GM18505 (cell line): ENCODE measurements at regions not wholly inside any gene's neighbourhood (a gene's known extent, or its start where the extent isn't known, plus 50 kb on each side); places are given as distances from the start of the nearest gene placed in this dataset.
"Not testable (repeated sequence)": the region's sequence is repeated elsewhere in the genome, so short reads cannot be mapped to it uniquely, and the experiment has no call there.

Experiments used
- ATAC-seq: cut with Tn5 transposase; IDR thresholded peaks from one replicate; pipeline ENCODE4 v1.9.1; 2021; ENCODE audit not compliant: unreplicated experiment
- POLR2A ChIP-seq: IDR thresholded peaks from 4 replicates; pipeline ENCODE4 v1.6.1; 2011; ENCODE audit warnings: borderline replicate concordance; ENCODE audit not compliant: insufficient read depth, insufficient read length; ENCODE audit errors: extremely low read depth

GRCh38 chr4:165805406-165805805 lies 67.6 kb upstream of the TLL1 start:
- no peak for TF ChIP-seq POLR2A
- ATAC-seq = no peak

- no peak for ATAC-seq
- no peak for TF ChIP-seq POLR2A
These were observed 66.4 kb upstream of the TLL1 start for GRCh38 chr4:165806613-165807012.

GRCh38 chr4:165810726-165811125 lies 62.3 kb upstream of the TLL1 start:
- no peak for ATAC-seq
- no peak for TF ChIP-seq POLR2A

- TF ChIP-seq POLR2A = no peak
- no peak for ATAC-seq
These were observed 59.4 kb upstream of the TLL1 start for GRCh38 chr4:165813606-165814005.

GRCh38 chr4:165814256-165815020 lies 58.6 kb upstream of the TLL1 start:
- no peak for ATAC-seq
- no peak for TF ChIP-seq POLR2A

- not testable (repeated sequence) for ATAC-seq
These were observed 53.9 kb upstream of the TLL1 start for GRCh38 chr4:165819126-165819525.
